Keratinocyte (primary cell): ENCODE measurements at regions not wholly inside any gene's neighbourhood (a gene's known extent, or its start where the extent isn't known, plus 50 kb on each side); places are given as distances from the start of the nearest gene placed in this dataset.

Experiments used
- DNase-seq: peaks from one replicate; pipeline ENCODE4 v3.0.0-alpha.2; 2011; ENCODE audit warnings: low read depth, missing footprints, low spot score
- FAIRE-seq: peaks from 2 replicates; lab custom pipeline; 2011; peaks lifted over from hg19 to GRCh38; lab: Jason Lieb, UNC
- H2AFZ ChIP-seq: 2 replicates; pipeline ENCODE4 v1.6.0; 2012; ENCODE audit warnings: low read length, control low read depth, inconsistent platforms; ENCODE audit not compliant: control insufficient read depth
- H3K27ac ChIP-seq: 2 replicates; pipeline ENCODE4 v1.5.1; 2011; ENCODE audit warnings: low read length; ENCODE audit not compliant: control insufficient read depth, insufficient read depth
- H3K27me3 ChIP-seq: 3 replicates; pipeline ENCODE4 v1.6.0; 2011; ENCODE audit warnings: low read length; ENCODE audit not compliant: control insufficient read depth, insufficient read depth; ENCODE audit errors: extremely low read depth
- H3K36me3 ChIP-seq, 2 experiments: 2 replicates in 1 of 2; 3 replicates in 1 of 2; pipeline ENCODE4 v1.5.1; 2011; ENCODE audit warnings: low read length in 2 of 2, mild to moderate bottlenecking in 1 of 2; ENCODE audit not compliant: control insufficient read depth in 2 of 2, insufficient read depth in 2 of 2; ENCODE audit errors: extremely low read depth in 1 of 2
- H3K4me1 ChIP-seq: 3 replicates; pipeline ENCODE4 v1.5.1; 2011; ENCODE audit warnings: low read length; ENCODE audit not compliant: control insufficient read depth, insufficient read depth; ENCODE audit errors: extremely low read depth
- H3K4me2 ChIP-seq: 3 replicates; pipeline ENCODE4 v1.6.0; 2011; ENCODE audit warnings: low read depth, low read length; ENCODE audit not compliant: control insufficient read depth, insufficient read depth; ENCODE audit errors: extremely low read depth
- H3K4me3 ChIP-seq, 3 experiments: fragments of 200-600 bp in 1 of 3; sonication (generic) in 1 of 3; 2 replicates in 2 of 3; 3 replicates in 1 of 3; pipeline ENCODE4 v1.5.1; 2011 to 2016; ENCODE audit warnings: low read length in 3 of 3, mild to moderate bottlenecking in 3 of 3, control low read depth in 2 of 3, inconsistent platforms in 1 of 3, low read depth in 1 of 3, mixed read lengths in 1 of 3, mixed run types in 1 of 3, moderate library complexity in 1 of 3; ENCODE audit not compliant: control insufficient read depth in 2 of 3, insufficient read depth in 2 of 3; ENCODE audit errors: extremely low read depth in 1 of 3
- H3K79me2 ChIP-seq: 2 replicates; pipeline ENCODE4 v1.6.0; 2012; ENCODE audit warnings: low read length; ENCODE audit not compliant: control insufficient read depth, insufficient read depth
- H3K9ac ChIP-seq: 3 replicates; pipeline ENCODE4 v1.6.0; 2011; ENCODE audit warnings: low read length; ENCODE audit not compliant: control insufficient read depth, insufficient read depth; ENCODE audit errors: extremely low read depth
- H3K9me1 ChIP-seq: 3 replicates; pipeline ENCODE4 v1.6.0; 2011; ENCODE audit warnings: low read length; ENCODE audit not compliant: control insufficient read depth, insufficient read depth; ENCODE audit errors: extremely low read depth
- H3K9me3 ChIP-seq: 2 replicates; pipeline ENCODE4 v1.5.1; 2012; ENCODE audit warnings: low read depth, low read length; ENCODE audit not compliant: control insufficient read depth
- H4K20me1 ChIP-seq: 3 replicates; pipeline ENCODE4 v1.6.0; 2011; ENCODE audit warnings: low read length; ENCODE audit not compliant: control insufficient read depth, insufficient read depth; ENCODE audit errors: extremely low read depth
- EZH2 ChIP-seq: IDR thresholded peaks from one replicate; pipeline ENCODE4 v1.6.1; 2012; ENCODE audit warnings: inconsistent platforms, mild to moderate bottlenecking, low read length, moderate library complexity
- dilution Hi-C: fragments of 300-500 bp; cut with MboI; formaldehyde crosslinking; loops from one replicate; pipeline ENCODE4 v1.7.0; 2020; ENCODE audit warnings: low sequenced_read_pairs; ENCODE audit not compliant: extremely low pct_ligation_motif_present
- TF ChIP-seq, protein P1 (sequence below), 3 experiments: IDR thresholded peaks in 1 of 3; conservative IDR thresholded peaks in 1 of 3; optimal IDR thresholded peaks in 1 of 3; 2 replicates in 2 of 3; 3 replicates in 1 of 3; pipeline versions ENCODE3 to v1.5.1; 2011; ENCODE audit warnings: low read length in 3 of 3, mild to moderate bottlenecking in 3 of 3, moderate library complexity in 2 of 3, control low read depth in 1 of 3, inconsistent platforms in 1 of 3; ENCODE audit not compliant: insufficient read depth in 2 of 3; ENCODE audit errors: extremely low read depth in 1 of 3

DNA sequence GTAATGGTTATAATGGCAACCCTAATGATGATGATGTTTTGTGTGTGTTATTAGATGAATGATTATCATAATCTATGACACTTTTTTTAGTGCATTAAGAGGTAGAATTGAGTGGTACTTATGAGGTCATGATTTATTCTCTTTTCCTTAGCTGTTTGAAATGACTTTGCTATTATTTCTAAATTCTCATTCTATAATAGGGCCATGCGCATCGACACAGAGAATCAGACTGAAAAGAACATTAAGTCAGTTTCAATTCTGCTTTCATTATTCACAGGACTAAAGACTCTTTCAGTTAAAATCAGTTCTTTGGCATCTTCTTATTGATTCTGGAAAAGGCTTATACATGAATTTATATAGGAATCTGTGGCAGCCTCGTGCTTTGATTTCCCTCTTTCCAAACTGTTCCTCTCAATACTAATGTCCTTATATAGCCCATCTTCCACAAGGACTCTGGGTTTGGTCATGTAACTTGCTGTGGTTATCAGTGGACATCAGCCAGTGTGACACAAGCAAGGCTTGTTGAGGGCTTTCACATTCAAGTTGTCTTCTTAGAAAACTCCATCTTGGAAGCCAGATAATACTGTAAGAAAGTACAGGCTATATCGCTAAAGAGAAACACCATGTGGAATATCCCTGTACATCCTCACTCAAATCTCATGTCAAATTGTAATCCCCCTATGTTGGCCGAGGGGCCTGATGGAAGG is 140.3 kb upstream of the CHD1 start:
- no peak for TF ChIP-seq EZH2
- TF ChIP-seq, protein P1, sequence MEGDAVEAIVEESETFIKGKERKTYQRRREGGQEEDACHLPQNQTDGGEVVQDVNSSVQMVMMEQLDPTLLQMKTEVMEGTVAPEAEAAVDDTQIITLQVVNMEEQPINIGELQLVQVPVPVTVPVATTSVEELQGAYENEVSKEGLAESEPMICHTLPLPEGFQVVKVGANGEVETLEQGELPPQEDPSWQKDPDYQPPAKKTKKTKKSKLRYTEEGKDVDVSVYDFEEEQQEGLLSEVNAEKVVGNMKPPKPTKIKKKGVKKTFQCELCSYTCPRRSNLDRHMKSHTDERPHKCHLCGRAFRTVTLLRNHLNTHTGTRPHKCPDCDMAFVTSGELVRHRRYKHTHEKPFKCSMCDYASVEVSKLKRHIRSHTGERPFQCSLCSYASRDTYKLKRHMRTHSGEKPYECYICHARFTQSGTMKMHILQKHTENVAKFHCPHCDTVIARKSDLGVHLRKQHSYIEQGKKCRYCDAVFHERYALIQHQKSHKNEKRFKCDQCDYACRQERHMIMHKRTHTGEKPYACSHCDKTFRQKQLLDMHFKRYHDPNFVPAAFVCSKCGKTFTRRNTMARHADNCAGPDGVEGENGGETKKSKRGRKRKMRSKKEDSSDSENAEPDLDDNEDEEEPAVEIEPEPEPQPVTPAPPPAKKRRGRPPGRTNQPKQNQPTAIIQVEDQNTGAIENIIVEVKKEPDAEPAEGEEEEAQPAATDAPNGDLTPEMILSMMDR (optimal IDR thresholded peaks at IDR 0.05 in 1 of 3, IDR thresholded peaks at IDR 0.05 in 1 of 3, conservative IDR thresholded peaks at IDR 0.05 in 1 of 3; ENCODE audit: extremely low read depth in 1 of 3, insufficient read depth in 2 of 3, low read length in 3 of 3): no peak
- no peak overlapping the region for H3K27ac ChIP-seq
- H3K9ac ChIP-seq: no peak overlapping the region
- no peaks in the 10 kb centered on the region for H3K4me1 ChIP-seq
- no peak for FAIRE-seq
- H3K4me2 ChIP-seq: no peak overlapping the region
- dilution Hi-C loops: no loop called here
- H3K9me3 ChIP-seq: no peaks in the 10 kb centered on the region
- no peaks in the 10 kb centered on the region for H3K9me1 ChIP-seq
- no peak overlapping the region for H2AFZ ChIP-seq
- no peaks in the 10 kb centered on the region for H4K20me1 ChIP-seq
- no peaks in the 10 kb centered on the region for H3K36me3 ChIP-seq
- H3K79me2 ChIP-seq: no peaks in the 10 kb centered on the region
- no peaks in the 10 kb centered on the region for H3K27me3 ChIP-seq
- no peak overlapping the region for H3K4me3 ChIP-seq
- no peak for DNase-seq

DNA sequence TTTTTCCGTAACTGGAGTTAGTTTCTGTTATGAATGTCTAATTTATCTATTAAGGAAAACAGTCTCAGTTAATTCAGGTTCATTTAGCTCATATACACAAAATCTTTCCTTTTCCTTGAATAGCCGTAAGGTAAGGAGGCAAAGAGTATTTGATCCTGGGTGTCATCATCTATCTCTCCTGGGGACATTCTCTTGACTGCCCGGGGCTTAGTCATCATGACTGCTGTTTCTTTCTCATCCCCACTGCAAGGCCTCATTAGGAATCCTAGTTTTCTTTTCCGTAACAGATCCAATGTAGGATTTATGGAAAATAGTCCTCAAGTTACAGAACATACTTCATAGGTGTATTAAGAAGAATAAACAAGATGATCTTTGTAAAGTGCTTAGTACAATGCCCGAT is 134.9 kb upstream of the CHD1 start:
- DNase-seq: no peak
- Histone ChIP-seq H3K9ac (no peak overlapping the region), H3K27me3 (no peaks in the 10 kb centered on the region), H2AFZ (no peak overlapping the region), H3K79me2 (no peaks in the 10 kb centered on the region), H3K4me3 (no peak overlapping the region), H3K9me3 (no peaks in the 10 kb centered on the region), H3K4me2 (no peak overlapping the region), H3K4me1 (peaks cover 21% of the 10 kb centered on the region), H4K20me1 (no peaks in the 10 kb centered on the region), H3K36me3 (no peaks in the 10 kb centered on the region), H3K27ac (no peak overlapping the region), H3K9me1 (no peaks in the 10 kb centered on the region)
- dilution Hi-C loops: no loop called here
- TF ChIP-seq, protein P1 (optimal IDR thresholded peaks at IDR 0.05 in 1 of 3, IDR thresholded peaks at IDR 0.05 in 1 of 3, conservative IDR thresholded peaks at IDR 0.05 in 1 of 3; ENCODE audit: extremely low read depth in 1 of 3, insufficient read depth in 2 of 3, low read length in 3 of 3): no peak
- TF ChIP-seq EZH2: no peak
- FAIRE-seq: no peak
